OCI-LY3 (cell line): ENCODE measurements at regions not wholly inside any gene's neighbourhood (a gene's known extent, or its start where the extent isn't known, plus 50 kb on each side); places are given as distances from the start of the nearest gene placed in this dataset.
A peak's percentile ranks its signal among the peaks of the same experiment; 100 is the strongest.

Experiments used
- H2AFZ ChIP-seq: fragments of 200-600, 300-600 bp; shearing (Covaris generic); 2 replicates; pipeline ENCODE4 v1.6.0; 2014; ENCODE audit warnings: antibody characterized with exemption, low read depth, low read length
- H3K27ac ChIP-seq: fragments of 200-600, 300-600 bp; sonication (generic); 2 replicates; pipeline ENCODE4 v1.5.1; 2014; ENCODE audit warnings: mild to moderate bottlenecking, low read length, moderate library complexity, mixed read lengths
- H3K27me3 ChIP-seq: fragments of 200-600, 300-600 bp; sonication (generic); 2 replicates; pipeline ENCODE4 v1.6.1; 2014; ENCODE audit warnings: low read depth, low read length, mixed read lengths
- H3K36me3 ChIP-seq: fragments of 200-600, 300-600 bp; sonication (generic); replicated peaks from 2 replicates; pipeline ENCODE3; 2014; ENCODE audit warnings: low read depth, low read length, mixed read lengths
- H3K4me1 ChIP-seq: fragments of 300-600, 200-600 bp; sonication (generic); 2 replicates; pipeline ENCODE4 v1.6.1; 2014; ENCODE audit warnings: low read length, mixed read lengths
- H3K4me2 ChIP-seq: fragments of 200-600, 300-600 bp; sonication (generic); 2 replicates; pipeline ENCODE4 v1.6.1; 2014; ENCODE audit warnings: low read length, mixed read lengths
- H3K4me3 ChIP-seq: fragments of 300-600, 200-600 bp; sonication (generic); 2 replicates; pipeline ENCODE4 v1.5.1; 2014; ENCODE audit warnings: antibody characterized with exemption, mild to moderate bottlenecking, low read length, moderate library complexity
- H3K79me2 ChIP-seq: fragments of 300-600, 200-600 bp; shearing (Covaris generic); 2 replicates; pipeline ENCODE4 v1.6.1; 2014; ENCODE audit warnings: mild to moderate bottlenecking, low read length, mixed read lengths
- H3K9ac ChIP-seq: fragments of 300-600, 200-600 bp; shearing (Covaris generic); 2 replicates; pipeline ENCODE4 v1.6.0; 2014; ENCODE audit warnings: mild to moderate bottlenecking, low read length, moderate library complexity
- H3K9me3 ChIP-seq: fragments of 200-600, 300-600 bp; shearing (Covaris generic); 2 replicates; pipeline ENCODE4 v1.6.1; 2014; ENCODE audit warnings: low read length, mixed read lengths; ENCODE audit not compliant: insufficient read depth
- H4K20me1 ChIP-seq: fragments of 200-600, 300-600 bp; sonication (generic); 2 replicates; pipeline ENCODE4 v1.6.1; 2016; ENCODE audit warnings: low read length, mixed read lengths; ENCODE audit not compliant: insufficient read depth
- CTCF ChIP-seq: fragments of 200-600, 300-600 bp; sonication (generic); IDR thresholded peaks from 2 replicates; pipeline ENCODE4 v1.5.1; 2014; ENCODE audit warnings: antibody characterized with exemption, low read length, low read depth
- EZH2phosphoT487 ChIP-seq: fragments of 200-600 bp; shearing (Covaris generic); IDR thresholded peaks from 2 replicates; pipeline ENCODE4 v1.6.1; 2018; ENCODE audit warnings: antibody characterized with exemption, mixed run types, low read depth

- Histone ChIP-seq H3K4me2 (no peak overlapping the region), H3K27me3 (no peaks in the 10 kb centered on the region), H3K9me3 (no peaks in the 10 kb centered on the region), H3K4me1 (no peaks in the 10 kb centered on the region), H4K20me1 (no peaks in the 10 kb centered on the region), H3K79me2 (no peaks in the 10 kb centered on the region), H3K27ac (no peak overlapping the region), H3K9ac (no peak overlapping the region), H3K4me3 (no peak overlapping the region), H3K36me3 (no peaks in the 10 kb centered on the region), H2AFZ (no peak overlapping the region)
- TF ChIP-seq CTCF (no peak), EZH2phosphoT487 (no peak)
Measured at GRCh38 chr12:105822131-105823105, 316.3 kb downstream of the NUAK1 start.

GRCh38 chr12:105823810-105824209 is 314.9 kb downstream of the NUAK1 start:
- H3K79me2 ChIP-seq, result no peaks in the 10 kb centered on the region
- no peak overlapping the region for H3K27ac ChIP-seq
- H3K9ac ChIP-seq, result no peak overlapping the region
- no peak overlapping the region for H2AFZ ChIP-seq
- no peak overlapping the region for H3K4me3 ChIP-seq
- H4K20me1 ChIP-seq, result no peaks in the 10 kb centered on the region
- TF ChIP-seq CTCF, result no peak
- no peak for TF ChIP-seq EZH2phosphoT487
- H3K36me3 ChIP-seq, result no peaks in the 10 kb centered on the region
- no peaks in the 10 kb centered on the region for H3K9me3 ChIP-seq
- H3K27me3 ChIP-seq, result no peaks in the 10 kb centered on the region
- H3K4me1 ChIP-seq, result no peaks in the 10 kb centered on the region
- no peak overlapping the region for H3K4me2 ChIP-seq

GRCh38 chr12:105825141-105825540 is 313.6 kb downstream of the NUAK1 start:
- Histone ChIP-seq H4K20me1 (no peaks in the 10 kb centered on the region), H3K27me3 (no peaks in the 10 kb centered on the region), H3K27ac (no peak overlapping the region), H2AFZ (no peak overlapping the region), H3K4me2 (no peak overlapping the region), H3K79me2 (no peaks in the 10 kb centered on the region), H3K36me3 (no peaks in the 10 kb centered on the region), H3K4me1 (no peaks in the 10 kb centered on the region), H3K9me3 (no peaks in the 10 kb centered on the region), H3K9ac (no peak overlapping the region), H3K4me3 (no peak overlapping the region)
- TF ChIP-seq EZH2phosphoT487 (no peak), CTCF (no peak)

- H3K4me1 ChIP-seq, result peaks cover 8% of the 10 kb centered on the region; the same call in 1 of the 2 replicates
- no peak overlapping the region for H3K9ac ChIP-seq
- no peaks in the 10 kb centered on the region for H3K36me3 ChIP-seq
- H3K9me3 ChIP-seq, result no peaks in the 10 kb centered on the region
- H3K79me2 ChIP-seq, result no peaks in the 10 kb centered on the region
- TF ChIP-seq CTCF (peak; percentile 54), EZH2phosphoT487 (no peak)
- H3K27me3 ChIP-seq, result no peaks in the 10 kb centered on the region
- H3K4me3 ChIP-seq, result no peak overlapping the region
- no peak overlapping the region for H3K27ac ChIP-seq
- no peak overlapping the region for H3K4me2 ChIP-seq
- H4K20me1 ChIP-seq, result no peaks in the 10 kb centered on the region
- H2AFZ ChIP-seq, result 0 out of 2 replicates have a peak overlapping the region, but pooled peaks have one; percentile 22
Measured at GRCh38 chr12:105831372-105831771, 307.4 kb downstream of the NUAK1 start.
